PC-3 (cell line): ENCODE measurements at regions not wholly inside any gene's neighbourhood (a gene's known extent, or its start where the extent isn't known, plus 50 kb on each side); places are given as distances from the start of the nearest gene placed in this dataset.

Experiments used
- EZH2 ChIP-seq: fragments of 300-600 bp; sonication (generic); IDR thresholded peaks from one replicate; pipeline ENCODE4 v1.6.1; 2017; ENCODE audit warnings: antibody characterized with exemption, mild to moderate bottlenecking, low read length; ENCODE audit not compliant: unreplicated experiment
- TF ChIP-seq, protein P1 (sequence below): fragments of 300-600 bp; sonication (generic); conservative IDR thresholded peaks from 2 replicates; pipeline ENCODE4 v1.5.1; 2017; ENCODE audit warnings: antibody characterized with exemption, low read depth, mild to moderate bottlenecking, low read length

DNA sequence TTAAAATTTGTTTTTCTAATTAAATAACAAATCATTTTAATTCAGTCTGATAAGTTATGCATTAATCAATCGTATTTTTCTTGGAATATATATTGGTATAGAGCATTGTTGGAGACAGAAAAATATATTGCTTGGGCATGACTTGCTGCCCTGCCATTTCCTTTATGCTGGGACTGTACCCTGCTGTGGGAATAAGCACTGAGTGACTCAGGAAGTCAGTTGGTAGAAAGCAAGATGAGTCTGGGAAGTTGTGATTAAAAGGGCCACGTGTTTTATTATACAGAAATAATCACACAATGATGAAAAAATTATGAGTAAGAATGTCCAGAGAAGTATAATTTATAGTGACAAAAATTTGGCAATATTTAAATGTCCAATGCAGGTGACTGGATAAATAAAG is 139.5 kb downstream of the KIF18A start:
- TF ChIP-seq, protein P1, sequence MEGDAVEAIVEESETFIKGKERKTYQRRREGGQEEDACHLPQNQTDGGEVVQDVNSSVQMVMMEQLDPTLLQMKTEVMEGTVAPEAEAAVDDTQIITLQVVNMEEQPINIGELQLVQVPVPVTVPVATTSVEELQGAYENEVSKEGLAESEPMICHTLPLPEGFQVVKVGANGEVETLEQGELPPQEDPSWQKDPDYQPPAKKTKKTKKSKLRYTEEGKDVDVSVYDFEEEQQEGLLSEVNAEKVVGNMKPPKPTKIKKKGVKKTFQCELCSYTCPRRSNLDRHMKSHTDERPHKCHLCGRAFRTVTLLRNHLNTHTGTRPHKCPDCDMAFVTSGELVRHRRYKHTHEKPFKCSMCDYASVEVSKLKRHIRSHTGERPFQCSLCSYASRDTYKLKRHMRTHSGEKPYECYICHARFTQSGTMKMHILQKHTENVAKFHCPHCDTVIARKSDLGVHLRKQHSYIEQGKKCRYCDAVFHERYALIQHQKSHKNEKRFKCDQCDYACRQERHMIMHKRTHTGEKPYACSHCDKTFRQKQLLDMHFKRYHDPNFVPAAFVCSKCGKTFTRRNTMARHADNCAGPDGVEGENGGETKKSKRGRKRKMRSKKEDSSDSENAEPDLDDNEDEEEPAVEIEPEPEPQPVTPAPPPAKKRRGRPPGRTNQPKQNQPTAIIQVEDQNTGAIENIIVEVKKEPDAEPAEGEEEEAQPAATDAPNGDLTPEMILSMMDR, result no peak
- TF ChIP-seq EZH2, result no peak
